T-helper 17 cell (primary cell): ENCODE measurements at regions not wholly inside any gene's neighbourhood (a gene's known extent, or its start where the extent isn't known, plus 50 kb on each side); places are given as distances from the start of the nearest gene placed in this dataset.

Source experiments
- ATAC-seq: fragments of 150-1000 bp; cut with Tn5 transposase; 2 replicates; pipeline ENCODE4 v1.10.0; 2021; ENCODE audit warnings: mild to moderate bottlenecking, moderate library complexity
- DNase-seq, 3 donors: peaks; one replicate each; pipeline versions ENCODE4 v3.0.0 to v3.0.0-alpha.2; 2020 to 2021
- H3K9me3 ChIP-seq: one replicate; pipeline ENCODE4 v1.7.0; 2013; ENCODE audit warnings: low read length, mild to moderate bottlenecking; ENCODE audit not compliant: control insufficient read depth, poor library complexity, severe bottlenecking
- H3K27ac Mint-ChIP-seq: one replicate; pipeline ENCODE4 v1.8.0; 2022; ENCODE audit warnings: mild to moderate bottlenecking, moderate library complexity, mixed read lengths
- H3K27me3 Mint-ChIP-seq: one replicate; pipeline ENCODE4 v1.8.0; 2022; ENCODE audit warnings: mixed read lengths
- H3K36me3 Mint-ChIP-seq: one replicate; pipeline ENCODE4 v1.8.0; 2022; ENCODE audit warnings: low read depth, mixed read lengths
- H3K4me1 Mint-ChIP-seq: one replicate; pipeline ENCODE4 v1.8.0; 2022; ENCODE audit warnings: mild to moderate bottlenecking, mixed read lengths
- H3K4me3 Mint-ChIP-seq: one replicate; pipeline ENCODE4 v1.8.0; 2022; ENCODE audit warnings: mild to moderate bottlenecking, moderate library complexity, mixed read lengths

DNA sequence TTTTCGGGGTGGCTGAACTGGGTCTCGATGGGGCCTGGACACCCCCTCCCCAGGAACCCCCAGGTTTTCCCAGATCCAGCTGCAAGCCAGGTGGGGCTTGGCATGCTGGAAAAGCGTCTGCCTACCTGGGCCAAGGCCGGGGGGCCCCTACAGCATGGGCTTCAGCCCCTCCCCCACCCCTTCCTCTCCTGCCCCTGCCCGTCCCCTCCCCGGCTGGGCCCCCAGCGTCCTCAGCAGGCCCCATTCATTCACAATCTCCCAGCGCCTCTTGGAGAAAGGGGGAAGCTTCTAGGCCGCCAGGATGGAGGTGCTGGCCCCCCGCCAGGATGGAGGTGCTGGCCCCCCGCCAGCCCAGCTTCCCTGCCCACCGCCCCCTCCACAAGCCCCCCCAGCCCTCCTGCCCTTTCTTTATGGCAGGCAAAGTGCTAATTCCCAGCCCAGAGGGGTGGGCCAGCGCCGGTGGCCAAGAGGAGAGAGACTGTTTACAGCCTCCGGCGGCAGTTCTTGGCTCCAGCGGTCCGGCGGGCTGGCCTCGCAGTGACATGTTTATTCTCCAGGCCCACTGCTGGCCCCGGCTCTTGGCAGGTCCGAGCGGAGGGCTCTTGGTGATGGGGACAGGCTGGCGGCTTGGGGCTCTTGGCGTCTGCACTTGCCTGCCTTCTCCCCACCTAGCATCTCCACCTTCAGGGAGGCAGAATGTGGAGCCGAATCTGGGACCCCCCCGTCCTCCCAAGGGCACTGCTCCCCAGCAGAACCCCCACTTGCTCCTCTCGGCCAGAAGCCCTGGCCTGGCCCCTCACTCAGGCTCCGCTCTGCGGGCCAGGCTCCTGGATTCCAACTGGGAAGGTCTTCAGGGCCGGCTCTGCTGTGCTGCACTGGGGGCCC, 94.4 kb upstream of the CIBAR2 start:
- H3K4me3 Mint-ChIP-seq = no peak overlapping the region
- H3K4me1 Mint-ChIP-seq = no peaks in the 10 kb centered on the region
- no peaks in the 10 kb centered on the region for H3K36me3 Mint-ChIP-seq
- H3K27me3 Mint-ChIP-seq = peaks cover 6% of the 10 kb centered on the region
- H3K9me3 ChIP-seq = no peaks in the 10 kb centered on the region
- no peak overlapping the region for H3K27ac Mint-ChIP-seq
- ATAC-seq = no peak
- DNase-seq = no peak

DNA sequence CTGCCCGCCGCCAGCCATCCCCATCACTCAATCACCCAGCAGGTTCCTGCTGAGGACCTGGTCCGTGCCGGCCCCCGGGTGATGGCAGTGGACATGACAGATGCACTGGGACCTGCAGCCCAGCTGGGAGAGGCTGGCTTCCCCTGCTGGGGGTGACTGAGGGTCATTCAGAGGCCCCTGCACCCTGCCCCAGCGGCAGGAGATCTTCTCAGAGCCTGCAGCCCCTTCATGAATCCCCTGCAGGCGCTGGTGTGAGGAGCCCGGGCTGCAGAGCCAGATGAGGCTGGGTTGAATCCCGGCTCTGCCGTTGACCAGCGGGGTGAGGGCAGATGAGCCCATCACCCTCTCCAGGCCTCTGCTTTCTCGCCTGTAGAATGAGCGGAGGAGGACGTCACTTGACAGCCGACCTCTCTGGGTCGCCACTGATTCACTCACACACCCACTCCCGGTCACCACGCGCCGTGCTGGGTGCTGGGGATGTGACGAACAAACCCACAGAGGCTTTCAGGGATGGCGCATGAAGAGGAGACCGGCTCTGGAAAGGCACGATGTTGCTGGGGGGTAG, 95.2 kb upstream of the CIBAR2 start:
- Mint-ChIP-seq H3K4me1 (no peaks in the 10 kb centered on the region), H3K4me3 (no peak overlapping the region)

DNA sequence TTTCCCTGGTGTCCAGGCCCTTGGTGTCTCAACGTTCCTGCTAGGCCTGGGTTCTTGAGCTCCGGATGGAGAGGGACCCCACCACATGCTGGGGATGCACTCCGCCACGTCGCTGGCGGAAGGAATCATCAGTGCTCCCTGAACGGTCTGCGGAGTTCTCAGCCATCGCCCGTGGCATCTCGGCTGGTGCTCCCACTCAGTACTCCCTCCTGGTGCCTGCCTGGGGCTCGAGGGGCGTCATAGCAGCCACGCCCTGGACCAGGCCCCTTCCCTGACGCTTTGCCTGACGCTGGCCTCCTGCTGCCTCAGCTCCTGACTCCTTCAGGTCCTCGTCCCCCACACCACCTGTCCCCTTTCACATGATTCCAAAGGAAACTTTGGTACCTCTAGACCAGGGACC, 95.9 kb upstream of the CIBAR2 start:
- no peaks in the 10 kb centered on the region for H3K36me3 Mint-ChIP-seq
- H3K27ac Mint-ChIP-seq = no peak overlapping the region
- H3K9me3 ChIP-seq = no peaks in the 10 kb centered on the region
- H3K4me1 Mint-ChIP-seq = no peaks in the 10 kb centered on the region
- DNase-seq = no peak
- peaks cover 15% of the 10 kb centered on the region for H3K27me3 Mint-ChIP-seq
- no peak overlapping the region for H3K4me3 Mint-ChIP-seq
- no peak for ATAC-seq

More for the DNA sequence above, 95.2 kb upstream of the CIBAR2 start:
- H3K36me3 Mint-ChIP-seq = no peaks in the 10 kb centered on the region
- ATAC-seq (no peak), DNase-seq (no peak)
- no peak overlapping the region for H3K27ac Mint-ChIP-seq
- peaks cover 12% of the 10 kb centered on the region for H3K27me3 Mint-ChIP-seq
- H3K9me3 ChIP-seq = no peaks in the 10 kb centered on the region

DNA sequence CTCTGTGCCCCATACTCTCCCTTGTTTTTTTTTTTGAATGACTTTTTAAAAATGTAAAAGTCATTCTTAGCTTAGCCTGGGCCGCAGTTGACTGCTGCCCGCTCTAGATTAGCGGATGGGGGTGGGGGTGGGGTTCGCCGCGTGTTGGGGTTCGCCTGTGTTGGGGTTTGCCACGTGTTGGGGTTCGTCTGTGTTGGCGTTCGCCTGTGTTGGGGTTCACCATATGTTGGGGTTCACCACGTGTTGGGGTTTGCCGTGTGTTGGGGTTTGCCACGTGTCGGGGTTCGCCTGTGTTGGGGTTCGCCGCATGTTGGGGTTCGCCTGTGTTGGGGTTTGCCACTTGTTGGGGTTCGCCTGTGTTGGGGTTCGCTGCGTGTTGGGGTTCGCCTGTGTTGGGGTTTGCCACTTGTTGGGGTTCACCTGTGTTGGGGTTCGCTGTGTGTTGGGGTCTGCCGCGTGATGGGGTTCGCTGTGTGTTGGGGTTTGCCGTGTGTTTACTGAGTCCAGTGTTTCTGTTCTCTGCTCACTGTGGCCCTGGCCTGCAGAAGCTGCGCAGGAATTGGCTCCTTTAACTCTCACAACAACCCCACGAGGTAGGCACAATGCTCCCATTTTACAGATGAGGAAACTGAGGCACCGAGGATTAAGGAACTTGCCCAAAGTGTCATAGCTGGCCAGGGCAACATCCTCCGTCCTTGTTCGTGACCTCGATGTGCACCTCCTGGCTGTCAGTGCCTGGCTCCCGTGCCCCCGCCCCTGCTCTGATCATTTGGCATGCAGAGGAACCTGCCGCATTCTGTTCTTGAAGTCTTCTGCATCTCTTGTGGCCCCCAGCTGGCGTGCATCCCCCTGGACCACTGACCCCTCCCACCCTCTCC, 96.6 kb upstream of the CIBAR2 start:
- DNase-seq = no peak
- H3K9me3 ChIP-seq = no peaks in the 10 kb centered on the region

DNA sequence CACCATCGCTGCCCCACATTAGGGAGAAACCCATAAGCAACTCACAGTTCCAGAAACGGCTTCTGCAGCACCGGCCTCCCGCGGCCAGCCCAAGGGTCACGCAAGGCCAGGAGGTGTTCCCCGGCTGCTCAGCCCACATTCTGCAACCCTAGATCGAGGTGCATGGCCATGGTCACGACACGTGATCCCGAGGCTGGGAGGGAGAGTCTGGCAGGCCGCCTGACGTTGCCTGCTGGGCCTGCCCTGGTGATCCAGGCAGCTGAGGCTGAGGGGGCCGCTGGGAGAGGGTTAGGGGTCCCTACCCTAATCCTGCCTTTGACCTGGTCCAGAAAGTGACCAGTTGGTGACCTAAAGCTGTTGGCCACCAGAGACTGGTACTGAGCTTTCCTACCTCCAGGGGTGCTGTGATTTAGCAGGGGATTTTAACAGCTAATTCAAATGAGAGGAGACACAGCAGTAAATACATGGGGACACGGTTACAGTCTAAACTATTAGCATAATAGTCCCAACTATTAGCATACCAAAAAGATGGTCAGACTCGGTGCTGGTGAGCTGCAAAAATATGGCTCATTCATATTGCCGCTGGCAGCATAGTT, 97.4 kb upstream of the CIBAR2 start:
- no peaks in the 10 kb centered on the region for H3K4me1 Mint-ChIP-seq
- H3K36me3 Mint-ChIP-seq = no peaks in the 10 kb centered on the region
- no peak overlapping the region for H3K27ac Mint-ChIP-seq
- peaks cover 25% of the 10 kb centered on the region for H3K27me3 Mint-ChIP-seq
- no peak overlapping the region for H3K4me3 Mint-ChIP-seq
- no peaks in the 10 kb centered on the region for H3K9me3 ChIP-seq
- no peak for ATAC-seq
- no peak for DNase-seq

More for the DNA sequence above, 96.6 kb upstream of the CIBAR2 start:
- no peak overlapping the region for H3K4me3 Mint-ChIP-seq
- H3K27me3 Mint-ChIP-seq = peaks cover 22% of the 10 kb centered on the region
- H3K4me1 Mint-ChIP-seq = no peaks in the 10 kb centered on the region
- no peak overlapping the region for H3K27ac Mint-ChIP-seq
- H3K36me3 Mint-ChIP-seq = no peaks in the 10 kb centered on the region
- ATAC-seq = no peak

DNA sequence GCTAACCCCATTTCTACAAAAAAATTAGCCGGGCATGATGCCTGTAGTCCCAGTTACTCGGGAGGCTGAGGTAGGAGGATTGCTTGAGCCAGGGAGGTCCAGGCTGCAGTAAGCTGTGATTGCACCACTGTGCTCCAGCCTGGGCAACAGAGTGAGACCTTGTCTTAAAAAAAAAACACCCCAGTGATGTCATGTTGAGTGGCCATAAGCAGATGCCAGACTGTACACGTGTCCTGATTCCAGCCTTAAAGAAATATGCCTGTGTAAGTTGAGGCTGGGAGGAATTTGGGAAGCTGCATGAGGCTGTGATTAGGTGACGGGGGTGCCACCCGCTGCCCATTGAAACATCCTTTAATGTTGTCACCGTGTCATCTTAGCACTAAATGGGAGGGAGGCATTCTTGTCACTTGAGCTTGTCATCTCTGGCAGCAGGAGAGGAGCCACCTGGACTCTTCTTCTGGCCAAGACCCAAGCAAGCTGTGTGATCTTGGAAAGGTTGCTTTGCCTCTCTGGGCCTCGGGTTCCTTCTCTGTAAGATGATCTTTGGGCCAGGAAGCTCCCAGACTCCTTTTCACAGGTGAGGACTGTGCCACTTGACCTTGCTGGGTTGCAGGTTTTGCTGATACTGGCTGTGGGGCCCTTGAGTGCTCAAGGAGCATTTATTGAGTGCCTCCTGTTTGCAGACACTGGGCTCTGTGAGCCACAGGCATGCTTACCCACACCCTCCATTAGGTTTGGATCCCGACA, 98.3 kb upstream of the CIBAR2 start:
- Mint-ChIP-seq H3K36me3 (no peaks in the 10 kb centered on the region), H3K4me1 (no peaks in the 10 kb centered on the region), H3K27me3 (peaks cover 24% of the 10 kb centered on the region), H3K4me3 (no peak overlapping the region), H3K27ac (no peak overlapping the region)
- no peaks in the 10 kb centered on the region for H3K9me3 ChIP-seq
- no peak for DNase-seq
- ATAC-seq = no peak

DNA sequence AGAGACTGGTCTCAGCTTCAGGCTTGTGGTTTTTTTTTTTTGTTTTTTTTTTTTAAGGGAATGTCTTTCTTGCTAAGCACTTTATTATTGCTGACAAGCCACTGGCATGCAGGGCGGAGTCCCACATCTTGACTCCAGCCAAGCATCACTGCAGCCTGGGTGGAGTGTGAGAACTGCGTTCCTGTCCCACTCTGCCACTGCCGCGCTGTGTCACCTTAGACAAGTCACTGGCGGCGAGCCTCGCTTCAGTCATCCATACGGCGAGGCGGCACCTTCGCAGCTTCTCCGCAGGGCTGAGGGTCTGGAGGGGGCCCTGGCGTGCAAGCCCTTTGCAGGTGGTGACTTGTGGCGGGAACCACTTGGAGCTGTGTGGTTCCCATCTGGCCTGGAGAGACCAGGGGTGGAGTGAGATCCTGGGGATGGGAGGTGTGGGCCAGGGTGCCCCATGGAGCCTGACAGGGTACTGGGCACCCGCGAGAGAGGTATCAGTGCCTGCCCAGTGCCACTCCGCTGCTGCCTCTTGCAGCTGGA, 99.1 kb upstream of the CIBAR2 start:
- Mint-ChIP-seq H3K4me3 (no peak overlapping the region), H3K27me3 (peaks cover 19% of the 10 kb centered on the region), H3K27ac (no peak overlapping the region), H3K36me3 (no peaks in the 10 kb centered on the region), H3K4me1 (no peaks in the 10 kb centered on the region)
- DNase-seq (no peak), ATAC-seq (no peak)
- no peaks in the 10 kb centered on the region for H3K9me3 ChIP-seq

DNA sequence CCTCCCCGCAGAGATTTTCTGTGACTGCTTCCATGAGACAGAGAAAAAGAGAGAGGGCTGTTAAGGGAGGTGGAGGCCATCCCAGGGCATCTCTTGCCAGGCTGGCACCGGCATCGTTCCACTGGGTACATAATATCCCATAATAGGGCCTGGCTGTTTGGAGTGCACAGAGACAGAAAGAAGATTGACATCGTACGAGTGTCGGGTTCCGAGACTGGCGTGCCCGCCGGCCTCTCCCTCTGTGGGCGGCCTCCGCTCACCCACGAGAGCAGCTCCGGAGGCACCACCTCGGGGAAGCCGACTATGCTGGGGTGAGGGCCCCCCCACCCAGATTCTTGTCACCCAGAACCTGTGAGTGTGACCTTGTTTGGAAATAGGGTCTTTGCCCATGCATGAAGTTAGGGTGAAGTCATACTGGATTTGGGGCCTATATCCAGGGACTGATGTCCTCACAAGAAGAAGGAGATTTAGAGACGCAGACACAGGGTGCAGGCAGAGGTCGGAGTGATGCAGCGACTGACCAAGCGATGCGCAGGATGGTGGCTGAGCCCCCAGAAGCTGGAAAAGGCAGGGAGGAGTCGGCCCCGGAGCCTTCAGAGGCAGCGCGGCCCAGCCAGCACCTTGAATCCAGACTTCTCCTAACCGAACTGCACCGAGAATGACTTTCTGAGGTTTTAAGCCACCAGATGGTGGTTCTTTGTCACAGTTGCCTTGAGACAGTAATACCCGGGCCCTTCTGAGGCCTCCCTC, 101.8 kb upstream of the CIBAR2 start:
- Mint-ChIP-seq H3K4me1 (no peaks in the 10 kb centered on the region), H3K36me3 (no peaks in the 10 kb centered on the region), H3K27me3 (peaks cover 19% of the 10 kb centered on the region), H3K27ac (no peak overlapping the region), H3K4me3 (no peak overlapping the region)
- no peak for ATAC-seq
- no peak for DNase-seq
- H3K9me3 ChIP-seq = no peaks in the 10 kb centered on the region

DNA sequence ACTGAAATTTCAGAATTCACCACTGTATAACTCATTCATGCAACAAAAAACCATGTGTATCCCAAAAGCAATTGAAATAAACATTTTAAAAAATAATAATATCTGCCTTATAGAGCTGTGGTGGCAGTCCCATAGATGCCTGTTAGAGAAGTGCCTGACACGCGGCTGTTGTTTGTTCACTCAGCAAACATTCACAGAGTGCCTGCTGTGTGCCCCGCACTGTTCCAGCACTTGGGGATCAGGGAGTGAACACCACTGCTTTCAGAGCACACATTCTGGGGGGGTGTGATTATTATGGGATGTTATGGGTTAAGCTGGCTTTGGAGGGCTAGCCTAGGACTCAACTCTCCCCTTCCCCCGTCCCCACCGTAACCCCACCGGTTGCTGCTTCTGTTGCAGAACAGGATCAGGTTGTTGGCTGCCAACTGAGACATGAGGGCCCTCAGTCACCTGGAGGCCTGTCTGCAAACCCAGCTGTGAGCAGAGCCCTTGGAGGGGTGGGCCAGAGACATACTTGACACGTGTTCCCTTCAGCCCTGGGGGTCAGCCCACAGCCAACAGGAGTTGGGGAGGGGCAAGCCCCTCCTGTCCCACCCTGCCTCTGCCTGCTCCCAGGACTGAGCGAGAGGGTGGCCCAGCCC, 103.3 kb upstream of the CIBAR2 start:
- peaks cover 2% of the 10 kb centered on the region for H3K4me1 Mint-ChIP-seq
- H3K36me3 Mint-ChIP-seq = peaks cover 1% of the 10 kb centered on the region
- no peak overlapping the region for H3K27ac Mint-ChIP-seq
- H3K4me3 Mint-ChIP-seq = no peak overlapping the region
- ATAC-seq (no peak), DNase-seq (no peak)
- H3K9me3 ChIP-seq = no peaks in the 10 kb centered on the region
- peaks cover 19% of the 10 kb centered on the region for H3K27me3 Mint-ChIP-seq

DNA sequence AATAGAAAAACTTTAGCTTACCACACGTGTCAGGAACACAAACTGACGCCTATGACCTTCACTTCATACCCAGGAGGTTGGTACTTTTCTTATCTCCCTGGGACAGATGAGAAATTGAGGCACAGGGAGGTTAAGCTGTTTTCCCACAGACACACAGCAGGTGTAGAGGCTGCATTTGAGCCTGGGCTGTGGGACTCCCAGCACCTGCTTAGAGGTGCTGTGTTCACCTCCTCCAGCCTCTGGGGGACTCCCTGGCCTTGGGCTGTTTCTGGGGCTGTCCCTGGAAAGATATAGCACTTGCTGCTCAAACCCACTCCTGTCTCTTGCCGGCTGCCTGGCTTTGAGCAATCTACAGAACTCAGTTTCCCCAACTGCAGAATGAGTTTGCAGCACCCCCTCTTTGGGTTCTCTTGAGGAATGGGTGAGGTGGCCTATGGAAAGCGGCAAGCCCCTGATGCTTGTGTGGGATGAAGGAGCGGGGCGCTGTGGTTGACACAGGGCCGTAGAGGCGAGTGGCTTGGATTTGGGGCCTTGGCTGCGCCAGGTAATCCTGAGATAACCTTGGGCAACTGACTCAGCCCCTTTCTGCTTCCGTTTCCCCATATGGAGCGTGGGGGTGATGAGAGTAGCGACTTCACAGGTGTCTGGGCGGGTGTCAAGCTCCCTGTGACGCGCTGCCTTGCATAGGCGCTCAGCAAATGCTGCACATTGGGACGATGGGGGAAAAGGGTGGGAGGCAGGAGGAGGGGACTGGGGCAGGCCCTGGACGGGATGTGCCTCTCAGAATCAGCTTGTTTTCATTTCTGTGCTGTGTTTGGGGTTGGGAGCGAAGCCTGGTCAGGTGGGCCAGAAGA, 104.5 kb upstream of the CIBAR2 start:
- DNase-seq (no peak), ATAC-seq (no peak)
- Mint-ChIP-seq H3K4me3 (no peak overlapping the region), H3K27me3 (peaks cover 19% of the 10 kb centered on the region), H3K36me3 (peaks cover 2% of the 10 kb centered on the region), H3K4me1 (peaks cover 3% of the 10 kb centered on the region), H3K27ac (no peak overlapping the region)
- H3K9me3 ChIP-seq = no peaks in the 10 kb centered on the region
